ENCODE measurements at regions not wholly inside any gene's neighbourhood (a gene's known extent, or its start where the extent isn't known, plus 50 kb on each side); places are given as distances from the start of the nearest gene placed in this dataset.
"Not testable (repeated sequence)": the region's sequence is repeated elsewhere in the genome, so short reads cannot be mapped to it uniquely, and the experiment has no call there.

- no peak overlapping the region for H3K4me3 Mint-ChIP-seq
- H3K36me3 Mint-ChIP-seq (ENCODE audit: low read depth): no peaks in the 10 kb centered on the region
- H3K27me3 Mint-ChIP-seq (ENCODE audit: low read depth): no peaks in the 10 kb centered on the region
- no peaks in the 10 kb centered on the region for H3K9me3 Mint-ChIP-seq
- H3K4me1 Mint-ChIP-seq (ENCODE audit: low read depth): no peaks in the 10 kb centered on the region
- H3K27ac Mint-ChIP-seq: no peak overlapping the region
- no peak for DNase-seq (ENCODE audit: low spot score)
These were observed 747.5 kb upstream of the AMELY start for GRCh38 chrY:7659047-7659446.

GRCh38 chrY:7656596-7656995, 745.0 kb upstream of the AMELY start:
- Mint-ChIP-seq H3K27me3 (ENCODE audit: low read depth) (no peaks in the 10 kb centered on the region), H3K36me3 (ENCODE audit: low read depth) (no peaks in the 10 kb centered on the region), H3K27ac (no peak overlapping the region), H3K4me3 (no peak overlapping the region), H3K9me3 (no peaks in the 10 kb centered on the region), H3K4me1 (ENCODE audit: low read depth) (no peaks in the 10 kb centered on the region)
- DNase-seq (ENCODE audit: low spot score): no peak

- no peaks in the 10 kb centered on the region for H3K4me1 Mint-ChIP-seq (ENCODE audit: low read depth)
- H3K4me3 Mint-ChIP-seq: no peak overlapping the region
- no peak overlapping the region for H3K27ac Mint-ChIP-seq
- no peaks in the 10 kb centered on the region for H3K36me3 Mint-ChIP-seq (ENCODE audit: low read depth)
- no peaks in the 10 kb centered on the region for H3K27me3 Mint-ChIP-seq (ENCODE audit: low read depth)
- no peaks in the 10 kb centered on the region for H3K9me3 Mint-ChIP-seq
- no peak for DNase-seq (ENCODE audit: low spot score)
These were observed 743.4 kb upstream of the AMELY start for GRCh38 chrY:7654985-7655384.

GRCh38 chrY:7649866-7650265, 738.3 kb upstream of the AMELY start:
- not testable (repeated sequence) for H3K27ac Mint-ChIP-seq; DNase-seq (ENCODE audit: low spot score); H3K4me3 Mint-ChIP-seq; H3K9me3 Mint-ChIP-seq; H3K4me1 Mint-ChIP-seq (ENCODE audit: low read depth); H3K36me3 Mint-ChIP-seq (ENCODE audit: low read depth); H3K27me3 Mint-ChIP-seq (ENCODE audit: low read depth)
